Esophagus (tissue), 2 donors: ENCODE measurements at regions not wholly inside any gene's neighbourhood (a gene's known extent, or its start where the extent isn't known, plus 50 kb on each side); places are given as distances from the start of the nearest gene placed in this dataset.

Source experiments
- H3K27ac ChIP-seq, 2 donors: one replicate each; pipeline ENCODE4 v1.5.1; 2013; ENCODE audit warnings: low read depth in 2 of 2, mild to moderate bottlenecking in 2 of 2, inconsistent platforms in 1 of 2, low read length in 1 of 2, moderate library complexity in 1 of 2
- H3K27me3 ChIP-seq, 2 donors: one replicate each; pipeline ENCODE4 v1.6.1; 2013; ENCODE audit warnings: low read length in 2 of 2, control low read depth in 1 of 2, mild to moderate bottlenecking in 1 of 2; ENCODE audit not compliant: insufficient read depth in 2 of 2, control insufficient read depth in 1 of 2
- H3K36me3 ChIP-seq, 2 donors: one replicate each; pipeline ENCODE4 v1.6.1; 2013; ENCODE audit warnings: low read length in 1 of 2; ENCODE audit not compliant: control insufficient read depth in 2 of 2, insufficient read depth in 2 of 2
- H3K4me1 ChIP-seq, 2 donors: one replicate each; pipeline ENCODE4 v1.6.1; 2013; ENCODE audit warnings: low read length in 1 of 2; ENCODE audit not compliant: control insufficient read depth in 2 of 2, insufficient read depth in 2 of 2
- H3K4me3 ChIP-seq, 2 donors: one replicate each; pipeline ENCODE4 v1.5.1; 2013; ENCODE audit warnings: low read length in 2 of 2, mild to moderate bottlenecking in 2 of 2, low read depth in 1 of 2, moderate library complexity in 1 of 2
- H3K9me3 ChIP-seq, 2 donors: one replicate each; pipeline ENCODE4 v1.6.1; 2013; ENCODE audit warnings: mild to moderate bottlenecking in 2 of 2, low read depth in 1 of 2, low read length in 1 of 2, moderate library complexity in 1 of 2; ENCODE audit not compliant: control insufficient read depth in 2 of 2, insufficient read depth in 1 of 2
- WGBS, 2 donors: extraction: QIAGEN DNeasy Blood & Tissue Kit; methylation state at CpG; one replicate each; pipeline ENCODE4 v1.1.7; 2013; 5-methylcytosine and 5-hydroxymethylcytosine counted together
- donor health status: healthy with polysubstance abuse.
- donor health status: Bipolar disorder and iron deficiency.

GRCh38 chrX:66918511-66918910, 279.6 kb upstream of the EDA2R start:
- Histone ChIP-seq H3K9me3 (no peaks in the 10 kb centered on the region), H3K27me3 (no peaks in the 10 kb centered on the region), H3K27ac (no peak overlapping the region), H3K4me1 (no peaks in the 10 kb centered on the region), H3K4me3 (no peak overlapping the region), H3K36me3 (no peaks in the 10 kb centered on the region)
- WGBS, 2 donors: 38 to 48% methylated on average over 1 of the region's 1 CpG

- Histone ChIP-seq H3K36me3 (no peaks in the 10 kb centered on the region), H3K4me3 (no peak overlapping the region), H3K27me3 (peaks cover 0 to 3% of the 10 kb centered on the region in 2 donors), H3K9me3 (no peaks in the 10 kb centered on the region), H3K27ac (no peak overlapping the region), H3K4me1 (no peaks in the 10 kb centered on the region)
- 35 to 55% methylated on average over 2 of the region's 2 CpGs for WGBS, 2 donors
These were observed 277.0 kb upstream of the EDA2R start for GRCh38 chrX:66915893-66916292.

GRCh38 chrX:66914080-66914479, 275.2 kb upstream of the EDA2R start:
- Histone ChIP-seq H3K27ac (no peak overlapping the region), H3K4me1 (no peaks in the 10 kb centered on the region), H3K36me3 (no peaks in the 10 kb centered on the region), H3K9me3 (no peaks in the 10 kb centered on the region), H3K27me3 (peaks cover 0 to 3% of the 10 kb centered on the region in 2 donors), H3K4me3 (no peak overlapping the region)
- WGBS, 2 donors: 57 to 62% methylated on average over 6 of the region's 6 CpGs

GRCh38 chrX:66912417-66912816, 273.5 kb upstream of the EDA2R start:
- H3K4me1 ChIP-seq: no peaks in the 10 kb centered on the region
- WGBS, 2 donors: 33 to 39% methylated on average over 2 of the region's 2 CpGs
- H3K27ac ChIP-seq: no peak overlapping the region
- no peaks in the 10 kb centered on the region for H3K36me3 ChIP-seq
- no peak overlapping the region for H3K4me3 ChIP-seq
- H3K9me3 ChIP-seq: no peaks in the 10 kb centered on the region
- peaks cover 0 to 3% of the 10 kb centered on the region in 2 donors for H3K27me3 ChIP-seq

GRCh38 chrX:66902081-66902480, 263.2 kb upstream of the EDA2R start:
- 44 to 46% methylated on average over 4 of the region's 4 CpGs for WGBS, 2 donors
- H3K27ac ChIP-seq: no peak overlapping the region
- H3K4me1 ChIP-seq: no peaks in the 10 kb centered on the region
- no peaks in the 10 kb centered on the region for H3K36me3 ChIP-seq
- H3K27me3 ChIP-seq: no peaks in the 10 kb centered on the region
- H3K4me3 ChIP-seq: no peak overlapping the region
- H3K9me3 ChIP-seq: no peaks in the 10 kb centered on the region

GRCh38 chrX:66900886-66901285, 262.0 kb upstream of the EDA2R start:
- H3K27me3 ChIP-seq: no peaks in the 10 kb centered on the region
- no peaks in the 10 kb centered on the region for H3K4me1 ChIP-seq
- no peaks in the 10 kb centered on the region for H3K36me3 ChIP-seq
- H3K27ac ChIP-seq: no peak overlapping the region
- H3K9me3 ChIP-seq: no peaks in the 10 kb centered on the region
- no peak overlapping the region for H3K4me3 ChIP-seq

- H3K4me3 ChIP-seq: no peak overlapping the region
- H3K27me3 ChIP-seq: no peaks in the 10 kb centered on the region
- no peaks in the 10 kb centered on the region for H3K4me1 ChIP-seq
- no peaks in the 10 kb centered on the region for H3K36me3 ChIP-seq
- no peak overlapping the region for H3K27ac ChIP-seq
- WGBS, 2 donors: 67 to 69% methylated on average over 2 of the region's 2 CpGs
- H3K9me3 ChIP-seq: no peaks in the 10 kb centered on the region
These were observed 253.1 kb upstream of the EDA2R start for GRCh38 chrX:66892004-66892403.

- WGBS, 2 donors: 74 to 95% methylated on average over 2 of the region's 2 CpGs
- no peak overlapping the region for H3K4me3 ChIP-seq
These were observed 250.5 kb upstream of the EDA2R start for GRCh38 chrX:66889418-66889817.

GRCh38 chrX:66882101-66882500, 243.2 kb upstream of the EDA2R start:
- 79 to 92% methylated on average over 2 of the region's 2 CpGs for WGBS, 2 donors
- no peaks in the 10 kb centered on the region for H3K27me3 ChIP-seq
- H3K4me1 ChIP-seq: no peaks in the 10 kb centered on the region
- H3K4me3 ChIP-seq: no peak overlapping the region
- H3K27ac ChIP-seq: no peak overlapping the region
- H3K9me3 ChIP-seq: no peaks in the 10 kb centered on the region
- H3K36me3 ChIP-seq: no peaks in the 10 kb centered on the region

More at GRCh38 chrX:66889418-66889817, 250.5 kb upstream of the EDA2R start:
- no peak overlapping the region for H3K27ac ChIP-seq
- H3K27me3 ChIP-seq: no peaks in the 10 kb centered on the region
- no peaks in the 10 kb centered on the region for H3K4me1 ChIP-seq
- H3K9me3 ChIP-seq: no peaks in the 10 kb centered on the region
- no peaks in the 10 kb centered on the region for H3K36me3 ChIP-seq

GRCh38 chrX:66876776-66877175, 237.9 kb upstream of the EDA2R start:
- no peaks in the 10 kb centered on the region for H3K9me3 ChIP-seq
- no peak overlapping the region for H3K27ac ChIP-seq
- H3K27me3 ChIP-seq: no peaks in the 10 kb centered on the region
- no peaks in the 10 kb centered on the region for H3K36me3 ChIP-seq
- WGBS, 2 donors: 24 to 34% methylated on average over 2 of the region's 2 CpGs
- H3K4me1 ChIP-seq: no peaks in the 10 kb centered on the region
- no peak overlapping the region for H3K4me3 ChIP-seq
